Esophagus squamous epithelium (tissue), 5 donors: ENCODE measurements at regions not wholly inside any gene's neighbourhood (a gene's known extent, or its start where the extent isn't known, plus 50 kb on each side); places are given as distances from the start of the nearest gene placed in this dataset.
A peak's percentile ranks its signal among the peaks of the same experiment; 100 is the strongest.
"Not testable (repeated sequence)": the region's sequence is repeated elsewhere in the genome, so short reads cannot be mapped to it uniquely, and the experiment has no call there.

ENCODE experiments used
- DNase-seq: peaks from one replicate; lab custom pipeline; 2025; lab: John Stamatoyannopoulos, UW
- H3K27ac ChIP-seq, 4 donors: fragments of 200-600 bp; sonication (generic); one replicate each; pipeline ENCODE4 v1.5.1; 2016 to 2019; ENCODE audit warnings: mild to moderate bottlenecking in 1 of 4
- H3K27me3 ChIP-seq, 4 donors: fragments of 200-600 bp; sonication (generic); 1 replicate in 3 of 4; 2 replicates in 1 of 4; pipeline versions ENCODE4 v1.5.1 to v1.6.0; 2017 to 2021; ENCODE audit warnings: antibody characterized with exemption in 1 of 4
- H3K36me3 ChIP-seq, 3 donors: fragments of 200-600 bp; sonication (generic); one replicate each; pipeline ENCODE4 v1.5.1; 2016 to 2019
- H3K4me1 ChIP-seq, 3 donors: fragments of 200-600 bp; sonication (generic); one replicate each; pipeline ENCODE4 v1.5.1; 2017 to 2019
- H3K4me3 ChIP-seq, 4 donors: fragments of 200-600 bp; sonication (generic); 1 replicate in 3 of 4; 2 replicates in 1 of 4; pipeline ENCODE4 v1.5.1; 2016 to 2019; ENCODE audit warnings: mild to moderate bottlenecking in 2 of 4, moderate library complexity in 1 of 4
- H3K9me3 ChIP-seq, 3 donors: fragments of 200-600 bp; sonication (generic); one replicate each; pipeline ENCODE4 v1.5.1; 2016 to 2019
- POLR2A ChIP-seq, 4 donors: fragments of 450-650 bp; IDR thresholded peaks; one replicate each; pipeline ENCODE4 v1.6.1; 2017; ENCODE audit warnings: antibody characterized with exemption in 4 of 4, mild to moderate bottlenecking in 4 of 4, moderate library complexity in 3 of 4
- WGBS, 2 donors: methylation state at CpG; one replicate each; pipeline ENCODE4 v1.1.5; 2018; 5-methylcytosine and 5-hydroxymethylcytosine counted together
- intact Hi-C: fragments of 100-400 bp; cut with DNase I; formaldehyde crosslinking; loops from one replicate; pipeline ENCODE4 v1.15.0; 2022
- TF ChIP-seq, protein P1 (sequence below), 6 experiments: fragments of 450-650 bp in 4 of 6; fragments of 200-600 bp in 2 of 6; sonication (generic) in 2 of 6; IDR thresholded peaks; one replicate each; pipeline ENCODE4 v1.5.1; 2016 to 2019; ENCODE audit warnings: antibody characterized with exemption in 6 of 6, mild to moderate bottlenecking in 4 of 6, moderate library complexity in 4 of 6
- donor health status: DM: yes; HTN: yes; CAD: no.

GRCh38 chr13:32845952-32846950 is 170.0 kb upstream of the KL start:
- H3K36me3 ChIP-seq: no peaks in the 10 kb centered on the region
- WGBS, 2 donors: 58 to 59% methylated on average over 8 to 12 of the region's 12 CpGs
- DNase-seq: no peak
- H3K9me3 ChIP-seq: no peaks in the 10 kb centered on the region
- H3K4me3 ChIP-seq: no peak overlapping the region
- H3K27me3 ChIP-seq: no peaks in the 10 kb centered on the region
- intact Hi-C loops: no loop called here
- no peak overlapping the region for H3K27ac ChIP-seq
- peaks cover 0 to under 1% (median 0%) of the 10 kb centered on the region in 3 donors for H3K4me1 ChIP-seq
- TF ChIP-seq, protein P1, sequence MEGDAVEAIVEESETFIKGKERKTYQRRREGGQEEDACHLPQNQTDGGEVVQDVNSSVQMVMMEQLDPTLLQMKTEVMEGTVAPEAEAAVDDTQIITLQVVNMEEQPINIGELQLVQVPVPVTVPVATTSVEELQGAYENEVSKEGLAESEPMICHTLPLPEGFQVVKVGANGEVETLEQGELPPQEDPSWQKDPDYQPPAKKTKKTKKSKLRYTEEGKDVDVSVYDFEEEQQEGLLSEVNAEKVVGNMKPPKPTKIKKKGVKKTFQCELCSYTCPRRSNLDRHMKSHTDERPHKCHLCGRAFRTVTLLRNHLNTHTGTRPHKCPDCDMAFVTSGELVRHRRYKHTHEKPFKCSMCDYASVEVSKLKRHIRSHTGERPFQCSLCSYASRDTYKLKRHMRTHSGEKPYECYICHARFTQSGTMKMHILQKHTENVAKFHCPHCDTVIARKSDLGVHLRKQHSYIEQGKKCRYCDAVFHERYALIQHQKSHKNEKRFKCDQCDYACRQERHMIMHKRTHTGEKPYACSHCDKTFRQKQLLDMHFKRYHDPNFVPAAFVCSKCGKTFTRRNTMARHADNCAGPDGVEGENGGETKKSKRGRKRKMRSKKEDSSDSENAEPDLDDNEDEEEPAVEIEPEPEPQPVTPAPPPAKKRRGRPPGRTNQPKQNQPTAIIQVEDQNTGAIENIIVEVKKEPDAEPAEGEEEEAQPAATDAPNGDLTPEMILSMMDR (IDR thresholded peaks at IDR 0.05): no peak
- TF ChIP-seq POLR2A (IDR thresholded peaks at IDR 0.05): no peak

DNA sequence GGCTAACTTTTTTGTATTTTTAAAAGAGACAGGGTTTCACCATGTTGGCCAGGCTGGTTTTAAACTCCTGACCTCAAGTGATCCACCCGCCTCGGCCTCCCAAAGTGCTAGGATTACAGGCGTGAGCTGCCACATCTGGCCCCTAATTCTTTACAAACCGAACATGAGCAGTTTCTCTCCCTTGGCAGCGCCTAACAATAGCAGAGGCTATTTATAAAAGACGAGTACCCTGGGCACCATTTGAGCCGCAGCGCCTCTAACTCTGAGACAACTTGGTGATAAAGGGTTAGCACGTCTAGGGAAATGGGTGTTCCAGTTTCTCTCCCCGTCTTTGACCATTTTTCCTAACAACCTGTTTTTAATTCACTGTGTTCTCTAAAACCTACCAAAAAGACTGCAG is 168.2 kb upstream of the KL start:
- H3K9me3 ChIP-seq, H3K4me3 ChIP-seq, intact Hi-C loops, H3K36me3 ChIP-seq, DNase-seq, H3K27me3 ChIP-seq: not testable (repeated sequence)
- 65 to 78% methylated on average over 10 of the region's 10 CpGs for WGBS, 2 donors
- peak overlapping the region in 2 of 4 donors; percentile 14 to 16 for H3K27ac ChIP-seq
- H3K4me1 ChIP-seq: peaks cover 0 to 12% (median 3%) of the 10 kb centered on the region in 3 donors

GRCh38 chr13:32849369-32849768 is 166.9 kb upstream of the KL start:
- 74 to 86% methylated on average over 8 to 9 of the region's 9 CpGs for WGBS, 2 donors
- Histone ChIP-seq H3K9me3 (no peaks in the 10 kb centered on the region), H3K27ac (no peak overlapping the region), H3K4me3 (no peak overlapping the region), H3K27me3 (no peaks in the 10 kb centered on the region), H3K36me3 (no peaks in the 10 kb centered on the region), H3K4me1 (peaks cover 0 to 12% (median 3%) of the 10 kb centered on the region in 3 donors)
- TF ChIP-seq, protein P1 (IDR thresholded peaks at IDR 0.05): no peak
- TF ChIP-seq POLR2A (IDR thresholded peaks at IDR 0.05): no peak
- intact Hi-C loops: no loop called here
- DNase-seq: no peak

DNA sequence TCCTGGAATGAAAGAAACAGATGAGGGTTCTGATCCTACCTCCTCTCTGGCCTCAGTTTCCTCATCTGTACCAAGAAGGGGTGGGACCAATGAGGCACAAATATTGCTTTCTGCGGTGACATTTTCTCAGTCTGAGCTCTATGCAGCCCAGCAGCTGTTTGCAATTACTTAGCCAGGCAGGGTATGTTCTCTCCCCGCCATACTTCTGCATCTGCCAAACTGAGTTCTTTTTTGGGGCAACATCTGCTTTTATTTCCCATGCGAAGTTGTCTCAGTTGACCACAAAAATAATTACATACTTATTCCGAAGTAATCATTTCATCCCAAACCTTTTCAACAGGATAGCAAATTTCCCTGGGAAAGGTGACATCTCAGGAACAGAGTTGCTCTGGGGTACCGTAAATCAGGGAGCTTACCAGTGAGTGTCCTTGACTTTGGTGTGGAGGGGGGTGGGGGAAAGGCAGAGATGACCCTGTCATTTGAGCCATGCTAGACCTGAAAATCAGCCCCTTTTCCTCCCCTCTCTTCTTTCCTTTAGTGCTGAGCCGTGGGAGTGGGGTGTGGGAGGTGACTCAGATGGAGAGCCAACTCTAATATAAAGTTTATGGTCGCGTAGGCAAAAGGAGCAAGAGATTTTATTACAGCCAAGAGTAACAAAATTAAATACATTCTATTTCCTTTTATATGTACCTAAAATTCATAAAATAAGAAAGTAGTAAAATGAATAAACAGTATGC is 165.7 kb upstream of the KL start:
- no peak overlapping the region for H3K27ac ChIP-seq
- TF ChIP-seq, protein P1 (IDR thresholded peaks at IDR 0.05): no peak
- no peak for TF ChIP-seq POLR2A (IDR thresholded peaks at IDR 0.05)
- H3K4me3 ChIP-seq: no peak overlapping the region
- no peaks in the 10 kb centered on the region for H3K27me3 ChIP-seq
- DNase-seq: no peak
- H3K4me1 ChIP-seq: peaks cover 0 to 12% (median 3%) of the 10 kb centered on the region in 3 donors
- H3K36me3 ChIP-seq: no peaks in the 10 kb centered on the region
- intact Hi-C loops: no loop called here
- 79 to 83% methylated on average over 8 of the region's 8 CpGs for WGBS, 2 donors
- H3K9me3 ChIP-seq: no peaks in the 10 kb centered on the region

DNA sequence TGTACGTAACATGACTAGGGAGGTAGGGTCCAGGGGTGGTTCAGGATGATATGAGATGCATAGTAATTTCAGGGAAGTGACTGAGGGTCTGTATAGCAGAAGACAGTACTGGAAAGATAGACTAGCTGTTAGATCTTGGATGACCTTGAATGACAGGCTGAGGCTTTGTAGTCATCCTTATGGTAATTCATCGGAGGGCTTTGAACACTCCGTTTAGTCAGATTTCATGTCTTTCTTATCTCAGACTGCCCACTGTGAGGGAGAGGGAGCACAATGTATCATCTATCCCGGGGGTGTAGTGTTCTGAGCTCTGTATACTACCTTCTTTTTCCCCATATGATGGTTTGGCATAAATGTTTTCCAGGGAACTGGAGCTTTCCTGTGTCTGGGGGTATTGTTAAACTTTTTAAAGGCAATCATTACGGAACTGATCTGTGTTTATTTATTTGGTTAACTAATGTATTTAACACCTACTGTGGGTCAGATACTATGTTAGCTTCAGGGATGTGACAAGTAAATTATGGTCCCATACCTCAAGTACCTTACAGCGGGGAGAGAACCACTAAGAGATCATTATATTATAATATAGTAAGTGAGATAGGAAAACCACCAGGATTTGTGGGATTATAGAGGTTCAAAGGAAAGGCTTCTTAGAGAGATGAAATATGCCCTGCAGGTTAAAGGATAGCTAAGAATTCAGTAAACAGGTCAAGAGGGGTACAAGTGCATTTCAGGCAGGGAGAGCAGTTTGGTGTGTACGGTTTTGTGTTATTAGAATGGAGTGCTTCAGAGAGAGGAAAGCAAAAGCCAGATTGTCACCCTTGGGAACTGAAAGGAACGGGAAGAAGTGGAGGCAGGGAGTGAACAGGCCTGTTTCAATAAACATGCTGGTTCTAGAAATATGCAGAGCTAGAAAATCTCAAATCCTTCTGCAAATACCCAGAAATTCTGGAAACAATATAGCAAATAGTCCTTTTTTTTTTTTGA is 164.8 kb upstream of the KL start:
- Histone ChIP-seq H3K4me3 (no peak overlapping the region), H3K36me3 (no peaks in the 10 kb centered on the region), H3K9me3 (no peaks in the 10 kb centered on the region), H3K27me3 (no peaks in the 10 kb centered on the region), H3K27ac (peak overlapping the region in 2 of 4 donors; percentile 9 to 36), H3K4me1 (peaks cover 0 to 12% (median 3%) of the 10 kb centered on the region in 3 donors)
- intact Hi-C loops: no loop called here
- no peak for DNase-seq
- TF ChIP-seq, protein P1 (IDR thresholded peaks at IDR 0.05): no peak
- no peak for TF ChIP-seq POLR2A (IDR thresholded peaks at IDR 0.05)
- 65 to 72% methylated on average over 8 of the region's 8 CpGs for WGBS, 2 donors
